ENCODE measurements at regions not wholly inside any gene's neighbourhood (a gene's known extent, or its start where the extent isn't known, plus 50 kb on each side); places are given as distances from the start of the nearest gene placed in this dataset.

GRCh38 chr20:51153867-51154707, 131.2 kb upstream of the KCNG1 start:
- Histone ChIP-seq H3K4me3 (ENCODE audit: low read depth in 1 of 2, low read length in 1 of 2) (no peak overlapping the region), H3K27ac (no peak overlapping the region), H3K9me3 (no peaks in the 10 kb centered on the region), H3K4me1 (ENCODE audit: control insufficient read depth in 1 of 2, insufficient read depth in 1 of 2, low read depth in 1 of 2, low read length in 1 of 2) (no peaks in the 10 kb centered on the region), H3K36me3 (no peaks in the 10 kb centered on the region), H3K27me3 (peaks cover 60% of the 10 kb centered on the region)
- no peak for TF ChIP-seq CTCF (IDR thresholded peaks at IDR 0.05)

GRCh38 chr20:51148941-51149340, 126.0 kb upstream of the KCNG1 start:
- Histone ChIP-seq H3K27me3 (peaks cover 46% of the 10 kb centered on the region), H3K27ac (no peak overlapping the region), H3K4me1 (ENCODE audit: control insufficient read depth in 1 of 2, insufficient read depth in 1 of 2, low read depth in 1 of 2, low read length in 1 of 2) (no peaks in the 10 kb centered on the region), H3K9me3 (no peaks in the 10 kb centered on the region), H3K4me3 (ENCODE audit: low read depth in 1 of 2, low read length in 1 of 2) (no peak overlapping the region), H3K36me3 (no peaks in the 10 kb centered on the region)
- no peak for TF ChIP-seq CTCF (IDR thresholded peaks at IDR 0.05)

GRCh38 chr20:51144476-51144875, 121.6 kb upstream of the KCNG1 start:
- no peaks in the 10 kb centered on the region for H3K4me1 ChIP-seq (ENCODE audit: control insufficient read depth in 1 of 2, insufficient read depth in 1 of 2, low read depth in 1 of 2, low read length in 1 of 2)
- no peak for TF ChIP-seq CTCF (IDR thresholded peaks at IDR 0.05)
- no peaks in the 10 kb centered on the region for H3K36me3 ChIP-seq
- no peaks in the 10 kb centered on the region for H3K9me3 ChIP-seq
- H3K27ac ChIP-seq: no peak overlapping the region
- H3K27me3 ChIP-seq: peaks cover 13% of the 10 kb centered on the region
- no peak overlapping the region for H3K4me3 ChIP-seq (ENCODE audit: low read depth in 1 of 2, low read length in 1 of 2)

- H3K4me1 ChIP-seq (ENCODE audit: control insufficient read depth in 1 of 2, insufficient read depth in 1 of 2, low read depth in 1 of 2, low read length in 1 of 2): no peaks in the 10 kb centered on the region
- H3K9me3 ChIP-seq: no peaks in the 10 kb centered on the region
- H3K4me3 ChIP-seq (ENCODE audit: low read depth in 1 of 2, low read length in 1 of 2): no peak overlapping the region
- H3K27me3 ChIP-seq: peaks cover 13% of the 10 kb centered on the region
- H3K27ac ChIP-seq: no peak overlapping the region
- TF ChIP-seq CTCF (IDR thresholded peaks at IDR 0.05): no peak
- H3K36me3 ChIP-seq: no peaks in the 10 kb centered on the region
These were observed 120.7 kb upstream of the KCNG1 start for GRCh38 chr20:51143652-51144051.

GRCh38 chr20:51142448-51142847, 119.5 kb upstream of the KCNG1 start:
- H3K27me3 ChIP-seq: peaks cover 13% of the 10 kb centered on the region
- TF ChIP-seq CTCF (IDR thresholded peaks at IDR 0.05): no peak
- no peaks in the 10 kb centered on the region for H3K36me3 ChIP-seq
- H3K9me3 ChIP-seq: no peaks in the 10 kb centered on the region
- no peaks in the 10 kb centered on the region for H3K4me1 ChIP-seq (ENCODE audit: control insufficient read depth in 1 of 2, insufficient read depth in 1 of 2, low read depth in 1 of 2, low read length in 1 of 2)
- no peak overlapping the region for H3K4me3 ChIP-seq (ENCODE audit: low read depth in 1 of 2, low read length in 1 of 2)
- H3K27ac ChIP-seq: no peak overlapping the region

Measured in neutrophil (primary cell).